GM18502 (cell line): ENCODE measurements at regions not wholly inside any gene's neighbourhood (a gene's known extent, or its start where the extent isn't known, plus 50 kb on each side); places are given as distances from the start of the nearest gene placed in this dataset.
A peak's percentile ranks its signal among the peaks of the same experiment; 100 is the strongest.
"Not testable (repeated sequence)": the region's sequence is repeated elsewhere in the genome, so short reads cannot be mapped to it uniquely, and the experiment has no call there.

Source experiments
- ATAC-seq: cut with Tn5 transposase; IDR thresholded peaks from one replicate; pipeline ENCODE4 v1.9.1; 2021; ENCODE audit warnings: mild to moderate bottlenecking; ENCODE audit not compliant: unreplicated experiment, poor library complexity

DNA sequence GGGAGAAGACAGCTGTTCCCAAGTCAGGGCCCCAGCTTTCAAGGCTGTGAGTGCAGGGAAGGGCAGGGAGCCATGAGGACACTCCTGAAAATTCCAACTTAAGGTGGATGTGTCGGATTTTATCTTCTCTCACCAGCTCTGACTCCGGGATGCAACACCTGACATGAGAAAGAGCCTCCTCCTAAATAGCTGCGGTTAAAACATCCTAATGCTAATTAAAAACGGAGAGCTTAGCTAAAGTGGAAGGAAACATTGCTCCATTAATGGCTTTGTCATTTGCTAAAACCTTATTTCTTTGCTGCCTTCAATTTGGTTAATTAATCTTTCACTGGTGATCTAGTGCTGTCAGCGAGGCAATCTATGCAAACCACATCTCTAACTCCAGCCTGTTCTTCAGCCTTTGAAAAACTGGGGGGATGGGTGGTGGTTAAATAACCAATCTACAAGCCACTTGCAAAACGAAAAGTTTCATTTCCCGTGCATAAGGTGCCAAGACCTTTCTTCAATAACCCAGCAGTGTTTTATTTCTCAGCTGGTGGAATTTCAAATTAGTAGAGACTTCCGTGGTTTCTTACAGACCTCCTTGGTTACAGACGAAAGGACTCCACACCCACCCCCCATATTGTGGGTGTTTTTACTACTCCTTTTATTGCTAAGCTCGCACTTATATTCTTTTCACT lies 379.6 kb downstream of the MLLT3 start:
- peak; percentile 96 for ATAC-seq

DNA sequence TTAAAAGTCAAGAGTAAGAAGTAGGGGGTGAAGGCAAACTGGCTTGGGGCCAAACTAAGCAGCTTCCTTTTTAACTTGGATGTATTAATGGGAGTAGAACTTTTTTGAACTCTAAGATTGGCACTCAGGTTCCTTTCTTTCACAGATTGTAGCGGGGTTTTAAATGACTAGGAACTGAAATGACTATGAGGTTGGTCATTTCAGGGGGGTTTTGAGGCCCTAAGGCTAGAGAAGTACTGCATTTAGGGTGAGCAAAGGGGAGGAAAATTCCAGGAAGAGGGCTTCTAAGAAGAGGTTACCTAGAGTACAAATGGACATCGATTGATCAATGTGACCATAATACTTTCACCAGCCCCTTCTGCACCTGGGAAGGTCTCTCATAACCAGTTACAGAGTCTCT lies 381.8 kb downstream of the MLLT3 start:
- ATAC-seq = no peak

DNA sequence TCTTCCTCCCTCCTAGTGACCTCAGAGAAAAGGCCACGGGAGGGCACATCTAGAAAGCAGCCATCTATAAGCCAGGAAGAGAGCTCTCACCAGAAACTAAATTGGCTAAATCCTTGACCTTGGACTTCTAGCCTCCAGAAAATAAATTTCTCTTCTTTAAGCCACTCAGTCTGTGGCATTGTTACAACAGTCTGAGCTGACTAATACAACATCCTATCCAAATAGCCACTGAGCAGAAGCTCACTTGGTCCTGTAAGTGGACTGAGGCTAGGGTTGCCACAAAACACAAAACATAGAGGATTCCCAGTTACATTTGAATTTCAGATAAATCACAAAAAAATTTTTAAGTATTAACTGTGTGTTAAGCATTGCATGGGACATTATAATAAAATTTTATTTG lies 383.4 kb downstream of the MLLT3 start:
- ATAC-seq = no peak

GRCh38 chr9:20237686-20238085 lies 384.6 kb downstream of the MLLT3 start:
- ATAC-seq = no peak

GRCh38 chr9:20236676-20237075 lies 385.6 kb downstream of the MLLT3 start:
- no peak for ATAC-seq

- ATAC-seq = not testable (repeated sequence)
Observed at GRCh38 chr9:20235206-20235605, 387.1 kb downstream of the MLLT3 start.

DNA sequence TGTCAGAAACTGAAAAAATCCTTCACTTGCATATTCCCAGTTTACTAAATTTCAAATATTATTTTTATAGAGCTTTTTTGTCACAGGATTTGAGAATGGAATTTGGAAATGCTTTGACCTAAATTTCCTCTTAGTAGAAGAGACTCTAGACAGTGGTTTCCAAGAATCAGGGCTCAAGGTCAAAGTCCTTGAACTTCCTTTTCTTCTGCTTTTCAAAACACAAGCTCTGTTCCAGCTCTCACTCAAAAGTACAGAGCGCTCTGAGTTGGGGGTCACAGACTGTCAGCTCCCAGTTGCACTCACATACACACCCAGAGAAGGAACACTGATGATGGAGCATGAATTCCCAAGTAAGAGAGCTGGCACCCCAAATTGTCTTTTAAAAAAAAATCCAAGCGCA lies 394.2 kb downstream of the MLLT3 start:
- ATAC-seq = no peak

GRCh38 chr9:20227166-20227874 lies 395.0 kb downstream of the MLLT3 start:
- ATAC-seq = no peak

DNA sequence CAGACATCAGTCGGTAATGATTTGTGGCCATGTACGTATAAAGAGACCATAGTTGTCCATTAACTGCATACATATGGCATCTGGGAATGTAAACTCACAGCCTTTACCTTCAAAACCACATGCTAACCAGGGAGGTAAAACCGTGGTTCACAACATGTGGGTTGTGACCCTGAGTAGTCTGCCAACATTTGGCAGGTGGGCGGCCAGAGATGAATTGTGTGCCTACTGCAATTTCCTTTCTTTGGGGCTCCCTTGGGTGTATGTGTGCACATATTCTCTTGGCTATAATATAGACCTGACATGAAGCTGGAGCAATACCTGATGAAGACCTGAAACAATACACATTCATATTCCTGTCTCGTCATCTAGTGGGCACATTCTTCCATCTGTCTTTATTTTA lies 396.0 kb downstream of the MLLT3 start:
- ATAC-seq = no peak

- no peak for ATAC-seq
Observed at GRCh38 chr9:20225826-20226225, 396.5 kb downstream of the MLLT3 start.

GRCh38 chr9:20224756-20225155 lies 397.5 kb downstream of the MLLT3 start:
- no peak for ATAC-seq

DNA sequence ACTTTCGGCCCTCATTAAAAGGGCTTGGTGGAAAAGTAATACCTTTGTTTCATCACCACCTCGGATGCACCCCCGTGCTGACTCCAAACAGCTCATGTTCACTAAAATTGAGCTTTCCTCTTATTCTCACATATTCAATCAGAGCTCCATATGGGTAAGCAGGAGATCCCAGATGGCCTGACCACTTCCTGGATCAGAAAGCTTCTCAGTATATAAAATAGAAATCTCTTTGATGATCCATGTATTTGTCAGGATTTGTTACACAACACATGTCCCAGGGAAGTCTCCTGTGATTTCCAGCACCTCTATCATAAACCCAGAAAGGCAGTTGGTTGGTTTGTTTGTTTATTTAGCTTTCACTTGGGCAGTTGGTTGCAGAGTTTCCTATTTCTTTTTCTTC lies 402.0 kb downstream of the MLLT3 start:
- no peak for ATAC-seq

DNA sequence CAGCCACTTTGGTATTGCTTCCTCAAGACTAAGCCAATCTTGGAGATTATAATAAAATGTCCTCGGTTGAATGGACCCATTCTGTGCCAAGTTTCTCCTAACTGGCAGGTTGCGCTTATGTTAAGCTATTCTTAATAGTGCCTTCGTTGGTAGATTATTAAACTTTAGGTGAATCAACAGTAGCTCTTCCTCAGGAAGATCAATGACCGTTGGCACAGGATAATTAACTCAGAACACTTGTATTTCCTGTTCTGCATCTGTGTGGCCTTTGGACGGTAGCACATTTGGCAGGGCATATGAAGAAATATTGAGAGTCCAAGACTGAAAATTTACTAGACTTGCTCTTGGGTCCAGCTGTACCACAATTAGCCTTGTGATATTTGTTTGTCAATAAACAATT lies 402.9 kb downstream of the MLLT3 start:
- ATAC-seq = no peak

DNA sequence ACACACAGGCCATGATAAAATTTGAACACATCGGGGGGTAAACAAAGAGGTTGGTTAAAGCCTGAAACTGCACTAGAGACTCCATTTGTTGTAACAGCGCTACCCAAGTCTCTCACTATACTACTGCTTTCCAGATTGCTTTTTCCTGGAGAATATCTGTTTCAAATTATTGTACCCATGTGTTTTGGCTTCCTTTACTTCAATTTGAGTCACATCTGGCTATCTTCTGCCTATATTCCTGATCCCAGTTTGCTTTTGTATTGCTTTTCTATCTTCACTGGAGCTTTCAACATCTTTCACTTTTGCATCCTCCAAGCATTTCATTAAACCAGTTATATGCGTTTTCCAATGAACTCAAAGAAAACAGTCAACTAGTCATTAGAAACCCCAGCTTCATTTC lies 404.7 kb downstream of the MLLT3 start:
- ATAC-seq = no peak

DNA sequence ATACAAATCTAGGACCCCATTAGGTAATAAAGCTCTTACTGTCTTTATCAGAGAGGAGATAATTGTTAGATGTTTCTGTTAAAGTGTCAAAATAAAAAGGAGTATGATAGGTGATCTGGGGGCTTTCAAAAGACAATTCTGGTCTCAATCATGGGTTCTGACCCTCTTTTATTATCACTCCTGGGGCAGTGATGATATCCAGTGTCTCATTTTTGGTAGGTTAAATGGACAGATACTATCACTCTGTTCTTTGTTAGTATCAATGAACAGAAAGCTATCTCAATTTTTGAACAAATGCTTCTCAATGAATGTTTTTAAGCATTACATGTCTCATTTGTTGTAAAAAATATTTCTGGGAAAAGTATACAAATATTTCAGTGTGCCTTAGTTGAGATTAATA lies 405.9 kb downstream of the MLLT3 start:
- no peak for ATAC-seq

- ATAC-seq = no peak
Observed at GRCh38 chr9:20215552-20215951, 406.7 kb downstream of the MLLT3 start.

GRCh38 chr9:20212806-20213205 lies 409.5 kb downstream of the MLLT3 start:
- ATAC-seq = no peak

DNA sequence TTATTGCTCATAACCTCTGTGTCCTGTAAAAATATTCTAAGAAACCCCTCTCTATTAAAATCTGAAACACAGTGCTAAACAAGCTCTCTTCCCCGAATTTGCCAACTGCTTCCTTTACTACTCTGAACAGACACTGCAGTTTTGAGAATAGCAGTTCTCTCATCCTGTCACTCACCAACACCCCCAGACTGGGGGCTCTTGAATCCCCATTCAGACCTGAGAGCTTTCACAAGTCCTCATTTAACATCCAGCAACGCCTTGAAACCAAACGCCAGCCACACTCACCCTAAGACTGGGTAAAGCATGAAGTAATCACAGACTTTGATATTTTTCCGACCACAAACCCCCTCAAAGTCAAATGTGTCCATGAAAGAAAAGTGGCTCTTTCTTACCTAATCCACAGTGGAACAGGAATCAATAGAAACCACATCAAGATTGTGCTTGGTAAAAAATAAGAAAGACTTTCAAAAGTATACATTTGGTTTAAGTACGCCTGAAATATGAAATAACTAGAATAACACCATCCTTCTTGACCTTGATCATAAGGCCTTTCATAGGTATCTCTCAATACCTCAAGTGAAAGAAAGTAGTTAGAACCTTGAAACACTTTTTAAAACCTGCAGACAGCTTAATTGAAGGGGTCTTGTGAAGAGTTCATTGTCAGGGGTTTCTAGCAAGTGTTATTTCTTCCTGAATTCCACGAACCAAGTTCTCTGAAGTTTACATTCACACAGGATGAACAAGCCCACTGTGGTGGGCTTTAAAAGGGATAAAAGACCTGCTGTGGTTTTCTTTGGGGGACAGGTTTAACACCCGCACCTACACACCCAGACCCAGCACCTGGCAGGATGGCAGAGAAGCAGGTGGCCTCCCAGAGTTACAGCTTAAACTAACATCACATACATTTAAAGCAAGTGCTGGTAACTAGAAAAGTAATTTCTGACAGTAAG lies 412.6 kb downstream of the MLLT3 start:
- no peak for ATAC-seq

DNA sequence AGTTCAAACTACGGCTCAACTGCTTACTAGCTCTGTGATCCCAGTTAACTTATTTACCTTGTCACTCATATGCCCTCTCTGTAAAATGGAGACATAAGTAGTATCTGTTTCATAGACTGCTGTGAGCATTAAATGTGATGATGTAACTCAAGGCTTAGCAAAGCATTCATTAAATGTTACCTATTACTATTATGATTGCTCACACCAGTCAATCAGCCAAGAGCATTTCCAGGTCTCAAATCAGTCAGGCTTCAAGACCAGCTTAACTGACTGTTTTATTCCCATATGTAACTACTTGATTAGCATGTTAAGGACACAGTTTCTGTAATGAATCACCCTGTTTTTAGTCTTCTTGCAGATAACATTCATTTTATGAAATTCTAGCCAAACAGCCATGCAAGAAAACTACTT lies 413.3 kb downstream of the MLLT3 start:
- ATAC-seq = no peak

- ATAC-seq = no peak
Observed at GRCh38 chr9:20208226-20208625, 414.1 kb downstream of the MLLT3 start.

- ATAC-seq = no peak
Observed at GRCh38 chr9:20207176-20207575, 415.1 kb downstream of the MLLT3 start.
